RWPE2 (cell line): ENCODE measurements at regions not wholly inside any gene's neighbourhood (a gene's known extent, or its start where the extent isn't known, plus 50 kb on each side); places are given as distances from the start of the nearest gene placed in this dataset.

Experiments used
- ATAC-seq: fragments of 200-7000 bp; cut with Tn5 transposase; 3 replicates; pipeline ENCODE4 v1.9.1; 2021; ENCODE audit warnings: low read depth
- DNase-seq: peaks from one replicate; pipeline ENCODE4 v3.0.0-alpha.2; 2020; ENCODE audit warnings: low spot score
- H3K27ac ChIP-seq: fragments of 450-650 bp; 2 replicates; pipeline ENCODE4 v1.5.1; 2017; ENCODE audit warnings: mild to moderate bottlenecking; ENCODE audit not compliant: poor library complexity, severe bottlenecking
- H3K27me3 ChIP-seq: fragments of 250-450 bp; sonication (Bioruptor Pico); 2 replicates; pipeline ENCODE4 v1.5.1; 2021; ENCODE audit warnings: mild to moderate bottlenecking, moderate library complexity; ENCODE audit not compliant: insufficient read depth, poor library complexity, severe bottlenecking
- H3K36me3 ChIP-seq: fragments of 250-450 bp; sonication (Bioruptor Pico); 2 replicates; pipeline ENCODE4 v1.5.1; 2020; ENCODE audit warnings: low read depth, mild to moderate bottlenecking, moderate library complexity
- H3K4me1 ChIP-seq: fragments of 250-450 bp; sonication (Bioruptor Pico); 2 replicates; pipeline ENCODE4 v1.5.1; 2021; ENCODE audit warnings: mild to moderate bottlenecking, moderate library complexity; ENCODE audit not compliant: insufficient read depth, poor library complexity, severe bottlenecking
- H3K4me3 ChIP-seq: fragments of 250-450 bp; sonication (Bioruptor Pico); 2 replicates; pipeline ENCODE4 v1.5.1; 2021; ENCODE audit warnings: mild to moderate bottlenecking, moderate library complexity; ENCODE audit not compliant: severe bottlenecking
- H3K9me3 ChIP-seq: fragments of 250-450 bp; sonication (Bioruptor Pico); 2 replicates; pipeline ENCODE4 v1.5.1; 2021; ENCODE audit warnings: mild to moderate bottlenecking, moderate library complexity; ENCODE audit not compliant: severe bottlenecking
- CTCF ChIP-seq: fragments of 450-650 bp; IDR thresholded peaks from one replicate; pipeline ENCODE4 v1.5.1; 2017; ENCODE audit warnings: mild to moderate bottlenecking, moderate library complexity; ENCODE audit not compliant: poor library complexity, severe bottlenecking

GRCh38 chr1:175808999-175809398 lies 65.6 kb upstream of the TNR start:
- Histone ChIP-seq H3K36me3 (no peaks in the 10 kb centered on the region), H3K27ac (no peak overlapping the region), H3K9me3 (no peaks in the 10 kb centered on the region), H3K27me3 (no peaks in the 10 kb centered on the region), H3K4me3 (no peak overlapping the region), H3K4me1 (no peaks in the 10 kb centered on the region)
- DNase-seq: no peak
- TF ChIP-seq CTCF: no peak
- ATAC-seq: no peak

DNA sequence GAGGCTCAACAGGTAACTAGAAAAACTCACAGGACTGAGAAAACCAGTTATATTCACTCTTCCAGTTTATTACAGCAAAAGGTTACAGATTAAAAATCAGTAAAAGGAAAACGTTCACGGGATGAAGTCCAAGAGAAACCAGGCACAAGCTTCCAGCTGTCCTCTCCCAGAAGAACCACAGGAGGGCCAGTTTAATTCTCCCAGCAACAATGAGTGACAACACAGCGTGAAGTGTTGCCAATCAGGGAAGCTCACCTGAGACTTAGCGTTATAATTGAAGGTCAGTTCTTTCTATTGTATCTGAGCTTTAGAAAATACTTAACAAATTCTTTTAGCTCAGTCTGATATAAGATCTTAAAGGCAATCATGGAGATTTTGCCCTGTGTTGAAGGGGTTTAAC lies 65.2 kb upstream of the TNR start:
- H3K4me1 ChIP-seq: no peaks in the 10 kb centered on the region
- no peaks in the 10 kb centered on the region for H3K9me3 ChIP-seq
- no peaks in the 10 kb centered on the region for H3K27me3 ChIP-seq
- H3K27ac ChIP-seq: no peak overlapping the region
- DNase-seq (no peak), ATAC-seq (no peak)
- no peaks in the 10 kb centered on the region for H3K36me3 ChIP-seq
- no peak for TF ChIP-seq CTCF
- no peak overlapping the region for H3K4me3 ChIP-seq

GRCh38 chr1:175804561-175804960 lies 61.2 kb upstream of the TNR start:
- H3K27ac ChIP-seq: no peak overlapping the region
- H3K4me3 ChIP-seq: no peak overlapping the region
- no peaks in the 10 kb centered on the region for H3K4me1 ChIP-seq
- TF ChIP-seq CTCF: no peak
- H3K36me3 ChIP-seq: no peaks in the 10 kb centered on the region
- DNase-seq (no peak), ATAC-seq (no peak)
- H3K27me3 ChIP-seq: no peaks in the 10 kb centered on the region
- no peaks in the 10 kb centered on the region for H3K9me3 ChIP-seq

DNA sequence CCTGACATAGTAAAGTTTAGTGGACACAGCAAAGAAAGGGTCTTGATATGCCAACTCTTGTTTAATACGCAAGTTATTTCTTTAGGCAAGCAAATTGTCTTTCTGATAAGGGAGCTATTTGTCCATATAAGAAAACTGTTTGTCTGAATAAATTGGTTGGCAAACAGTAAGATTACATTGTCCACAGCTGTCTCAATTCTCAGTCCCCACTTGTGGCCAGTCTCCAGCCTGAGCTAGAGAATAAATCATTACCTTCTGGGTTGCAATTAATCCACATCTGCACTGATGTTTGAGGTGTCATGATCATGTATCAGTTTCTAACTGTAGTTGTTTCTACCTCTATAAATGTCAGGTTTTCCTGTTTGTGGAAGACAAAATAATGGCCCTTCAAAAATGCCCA lies 60.0 kb upstream of the TNR start:
- DNase-seq (no peak), ATAC-seq (no peak)
- H3K4me1 ChIP-seq: no peaks in the 10 kb centered on the region
- H3K36me3 ChIP-seq: no peaks in the 10 kb centered on the region
- no peaks in the 10 kb centered on the region for H3K9me3 ChIP-seq
- no peaks in the 10 kb centered on the region for H3K27me3 ChIP-seq
- no peak overlapping the region for H3K27ac ChIP-seq
- no peak overlapping the region for H3K4me3 ChIP-seq
- TF ChIP-seq CTCF: no peak

GRCh38 chr1:175802407-175803123 lies 59.2 kb upstream of the TNR start:
- no peak overlapping the region for H3K27ac ChIP-seq

More at GRCh38 chr1:175802407-175803123, 59.2 kb upstream of the TNR start:
- Histone ChIP-seq H3K9me3 (no peaks in the 10 kb centered on the region), H3K4me1 (no peaks in the 10 kb centered on the region), H3K36me3 (no peaks in the 10 kb centered on the region), H3K27me3 (peaks cover under 1% of the 10 kb centered on the region), H3K4me3 (no peak overlapping the region)
- ATAC-seq: no peak
- TF ChIP-seq CTCF: no peak
- DNase-seq: no peak
